ENCODE measurements at regions not wholly inside any gene's neighbourhood (a gene's known extent, or its start where the extent isn't known, plus 50 kb on each side); places are given as distances from the start of the nearest gene placed in this dataset.

DNA sequence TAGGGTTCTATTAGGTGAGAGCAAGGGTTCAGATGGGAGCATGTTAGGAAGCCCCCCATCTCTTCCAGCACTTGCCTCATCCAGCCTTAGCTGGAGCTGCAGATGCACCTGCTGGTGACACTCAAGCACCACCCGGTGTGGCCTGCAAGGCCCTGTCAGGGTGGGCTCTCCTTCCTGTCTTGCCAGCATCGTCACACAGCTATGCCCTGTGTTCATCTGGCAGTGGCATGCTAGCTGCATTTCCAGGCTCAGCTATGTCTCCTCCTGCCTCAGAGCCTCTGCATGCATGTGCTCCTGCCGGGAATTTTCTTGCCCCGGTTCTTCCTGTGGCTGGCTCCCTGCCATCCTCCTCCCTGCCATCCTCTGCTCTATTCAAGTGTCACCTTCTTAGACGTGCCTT is 129.7 kb upstream of the KLF6 start:
- CTCF ChIA-PET = no interaction called here
- Mint-ChIP-seq H3K27ac (no peak overlapping the region), H3K9me3 (peaks cover 9% of the 10 kb centered on the region), H3K4me1 (no peaks in the 10 kb centered on the region), H3K4me3 (no peak overlapping the region), H3K36me3 (no peaks in the 10 kb centered on the region), H3K27me3 (peaks cover 23% of the 10 kb centered on the region)
- DNase-seq = no peak

DNA sequence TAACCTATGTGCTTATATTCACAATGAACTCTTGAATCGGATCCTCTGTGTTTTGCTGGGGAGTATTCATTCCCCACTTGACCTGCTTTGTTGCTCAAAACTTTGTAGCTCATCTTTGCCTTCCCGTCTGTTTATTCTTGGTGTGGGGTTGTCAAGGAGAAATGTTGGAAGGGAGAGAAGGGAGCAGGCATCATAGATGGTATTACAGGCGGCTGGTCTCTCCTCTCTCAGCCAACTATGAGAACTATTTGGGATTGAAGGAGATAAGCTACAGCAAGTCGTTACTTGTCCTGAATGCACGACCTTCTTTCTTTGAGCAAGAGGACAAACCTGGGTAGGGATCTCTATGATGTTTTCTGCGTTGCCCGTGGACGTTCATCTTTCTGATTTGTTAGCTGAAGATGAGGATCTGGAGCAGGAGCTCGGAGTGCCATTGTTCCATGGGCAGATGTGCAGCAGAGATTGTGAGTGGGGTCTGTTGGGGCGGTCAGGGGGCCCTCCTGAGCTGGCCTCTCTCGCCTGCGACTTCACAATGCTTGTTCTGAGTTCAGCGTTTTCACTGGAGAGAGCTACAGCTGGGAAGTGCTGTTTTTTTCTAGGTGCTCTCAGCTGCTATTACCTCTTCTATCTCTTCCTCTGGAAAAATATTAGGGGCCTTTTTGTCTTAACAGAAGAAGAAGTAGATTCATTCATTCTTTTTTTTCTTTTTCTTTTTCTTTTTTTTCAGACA is 126.9 kb upstream of the KLF6 start:
- CTCF ChIA-PET = no interaction called here
- H3K4me1 Mint-ChIP-seq = no peaks in the 10 kb centered on the region
- no peaks in the 10 kb centered on the region for H3K9me3 Mint-ChIP-seq
- H3K27me3 Mint-ChIP-seq = peaks cover 23% of the 10 kb centered on the region
- no peak overlapping the region for H3K27ac Mint-ChIP-seq
- DNase-seq = no peak
- no peak overlapping the region for H3K4me3 Mint-ChIP-seq
- H3K36me3 Mint-ChIP-seq = no peaks in the 10 kb centered on the region

DNA sequence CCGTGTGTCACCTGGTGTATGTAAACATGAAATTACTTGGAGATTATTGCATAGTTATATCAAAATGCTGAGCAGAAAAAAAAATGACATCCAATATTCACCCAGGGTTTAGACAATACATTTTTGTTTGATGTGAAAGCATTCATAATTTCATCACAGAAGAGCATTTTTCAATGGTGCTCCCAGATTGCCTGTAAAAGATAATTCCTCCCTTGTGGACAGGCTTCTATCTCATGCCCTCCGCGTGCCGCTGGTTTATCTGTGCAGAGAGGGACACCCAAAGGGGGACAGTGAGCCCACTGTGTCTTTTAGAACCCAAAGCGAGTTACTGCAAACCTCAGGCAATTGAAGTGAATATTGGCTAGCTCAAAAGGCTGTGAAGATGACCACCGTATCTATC is 126.2 kb upstream of the KLF6 start:
- CTCF ChIA-PET = no interaction called here
- DNase-seq = no peak
- Mint-ChIP-seq H3K27ac (no peak overlapping the region), H3K9me3 (no peaks in the 10 kb centered on the region), H3K4me3 (no peak overlapping the region), H3K4me1 (no peaks in the 10 kb centered on the region), H3K36me3 (no peaks in the 10 kb centered on the region), H3K27me3 (peaks cover 23% of the 10 kb centered on the region)

DNA sequence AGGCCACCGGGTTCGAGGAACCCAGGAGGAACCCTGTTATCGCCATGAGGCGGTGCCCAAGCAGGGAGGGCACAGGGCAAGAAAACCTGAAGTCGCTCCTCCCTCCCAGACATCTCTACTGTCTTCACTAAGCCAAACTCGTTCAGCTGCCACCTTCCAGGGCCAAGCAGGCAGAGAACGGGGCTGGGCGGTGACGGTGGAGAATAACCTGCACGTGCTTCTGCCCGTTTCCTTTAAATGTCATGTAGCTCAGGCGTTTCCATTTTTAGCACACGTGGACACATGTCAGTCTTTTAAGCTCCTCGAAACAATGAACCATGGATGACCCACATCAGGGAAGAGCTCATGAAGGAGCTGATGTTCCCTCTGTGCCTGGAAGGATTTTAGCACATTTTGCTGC is 124.3 kb upstream of the KLF6 start:
- Mint-ChIP-seq H3K4me1 (no peaks in the 10 kb centered on the region), H3K9me3 (no peaks in the 10 kb centered on the region), H3K27me3 (peaks cover 18% of the 10 kb centered on the region), H3K4me3 (no peak overlapping the region), H3K36me3 (no peaks in the 10 kb centered on the region), H3K27ac (no peak overlapping the region)
- CTCF ChIA-PET = no interaction called here
- DNase-seq = no peak

DNA sequence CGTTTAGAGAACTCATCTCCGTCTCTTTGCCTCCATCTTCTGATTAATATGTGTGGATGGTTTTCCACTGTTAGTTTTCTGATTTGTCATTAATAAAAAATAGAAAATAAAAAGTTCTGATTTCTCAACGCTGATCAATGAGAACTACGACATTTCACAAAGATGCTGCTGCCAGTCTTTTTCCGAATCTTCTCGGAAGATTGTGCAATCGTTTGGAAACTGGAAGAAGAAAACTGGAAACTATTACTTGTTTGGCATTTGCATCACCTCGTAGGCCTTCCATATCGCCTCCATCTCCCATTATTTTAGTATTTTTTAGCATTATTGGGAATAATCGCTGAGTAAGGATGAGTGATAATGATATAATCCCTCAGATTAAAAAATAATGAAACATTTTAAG is 123.2 kb upstream of the KLF6 start:
- H3K9me3 Mint-ChIP-seq = no peaks in the 10 kb centered on the region
- no peak overlapping the region for H3K27ac Mint-ChIP-seq
- no peaks in the 10 kb centered on the region for H3K36me3 Mint-ChIP-seq

DNA sequence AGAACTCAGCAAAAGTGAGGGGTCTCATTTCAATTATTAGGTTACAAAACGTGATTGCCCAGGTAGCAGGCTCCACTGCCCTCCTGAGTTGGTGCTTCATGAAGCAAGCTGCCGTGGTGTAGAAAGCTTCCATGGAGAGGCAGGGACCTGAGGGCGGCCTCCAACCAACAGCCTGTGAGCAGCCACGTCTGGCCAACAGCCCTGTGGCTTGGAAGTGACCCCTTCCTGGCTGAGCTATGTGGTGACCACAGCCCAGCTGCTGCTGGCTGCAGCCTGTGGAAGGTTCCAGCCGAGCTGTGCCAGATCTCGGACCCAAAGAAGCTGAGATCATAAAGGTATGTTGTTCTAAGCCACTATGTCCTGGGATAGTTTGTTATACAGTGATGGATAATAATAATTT is 122.5 kb upstream of the KLF6 start:
- CTCF ChIA-PET = interaction anchor here (0.6 kb wide), 2 partner anchors 348 to 634 kb away, joined by 3 to 4 read pairs; no protein-coding TSS in a partner anchor
- Mint-ChIP-seq H3K27ac (no peak overlapping the region), H3K9me3 (no peaks in the 10 kb centered on the region), H3K4me1 (peaks cover 3% of the 10 kb centered on the region), H3K27me3 (peaks cover 14% of the 10 kb centered on the region), H3K36me3 (no peaks in the 10 kb centered on the region), H3K4me3 (no peak overlapping the region)
- no peak for DNase-seq

More for the DNA sequence above, 123.2 kb upstream of the KLF6 start:
- Mint-ChIP-seq H3K27me3 (peaks cover 14% of the 10 kb centered on the region), H3K4me3 (no peak overlapping the region), H3K4me1 (no peaks in the 10 kb centered on the region)
- CTCF ChIA-PET = no interaction called here
- DNase-seq = no peak

DNA sequence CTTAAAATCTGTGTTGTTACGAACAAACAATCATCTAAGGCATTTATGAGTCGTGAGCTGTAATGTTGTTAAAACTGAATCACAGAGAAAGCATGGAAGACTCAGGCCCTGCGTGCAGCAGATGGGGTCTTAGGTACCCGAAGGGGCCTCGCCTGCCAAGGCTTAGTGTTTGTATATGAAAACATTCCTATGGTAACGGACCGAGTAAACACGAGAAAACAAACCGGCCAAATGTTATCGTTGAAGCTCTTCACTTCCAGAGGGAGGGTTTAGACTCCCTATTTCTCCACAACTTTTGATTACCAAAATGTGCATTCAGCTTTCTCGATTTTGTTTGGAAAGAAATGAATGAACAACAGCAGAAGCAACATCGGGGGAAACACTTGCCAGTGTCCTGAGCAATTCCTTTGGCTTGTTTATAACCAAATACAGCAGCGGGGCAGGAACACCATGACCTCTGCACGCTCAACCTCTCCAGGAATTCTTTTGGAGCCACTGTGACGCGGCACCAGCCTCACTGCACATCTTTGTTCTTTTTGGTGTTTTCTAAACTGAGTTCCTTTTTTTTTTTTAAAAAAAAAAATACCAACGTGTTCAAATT is 121.6 kb upstream of the KLF6 start:
- Mint-ChIP-seq H3K4me3 (no peak overlapping the region), H3K36me3 (no peaks in the 10 kb centered on the region), H3K9me3 (no peaks in the 10 kb centered on the region), H3K27me3 (peaks cover 5% of the 10 kb centered on the region), H3K27ac (no peak overlapping the region), H3K4me1 (peaks cover 9% of the 10 kb centered on the region)
- CTCF ChIA-PET = interaction anchor here (0.6 to 0.8 kb wide), 3 partner anchors 16 to 635 kb away, joined by 3 to 4 read pairs (median 4); no protein-coding TSS in a partner anchor
- DNase-seq = no peak

DNA sequence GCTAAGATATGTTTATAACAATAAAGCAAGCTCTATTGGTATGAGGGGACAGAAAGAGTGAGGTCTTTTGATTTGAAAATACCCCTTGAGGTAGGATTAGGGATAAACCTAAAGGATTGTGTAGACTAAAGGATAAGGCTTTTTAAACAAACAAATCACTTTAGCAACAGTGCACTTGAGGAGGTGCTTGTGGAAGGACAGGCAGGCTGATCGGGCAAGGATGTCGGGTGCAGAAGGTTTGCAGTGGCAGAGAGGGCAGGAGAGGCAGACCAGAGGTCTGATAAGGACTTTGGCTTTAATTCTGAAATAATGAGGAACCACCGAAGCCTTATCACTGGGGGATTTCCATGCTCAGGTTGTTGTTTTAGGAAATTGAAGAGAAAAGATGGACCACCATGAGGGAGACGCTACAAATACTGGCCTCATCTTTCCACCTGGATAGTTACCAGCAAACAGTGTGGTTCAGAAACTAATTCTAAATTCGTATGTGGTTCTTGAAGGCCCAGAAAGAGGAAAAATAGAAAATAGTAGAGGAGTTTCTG is 119.5 kb upstream of the KLF6 start:
- DNase-seq = no peak
- no peak overlapping the region for H3K4me3 Mint-ChIP-seq
- no peak overlapping the region for H3K27ac Mint-ChIP-seq

DNA sequence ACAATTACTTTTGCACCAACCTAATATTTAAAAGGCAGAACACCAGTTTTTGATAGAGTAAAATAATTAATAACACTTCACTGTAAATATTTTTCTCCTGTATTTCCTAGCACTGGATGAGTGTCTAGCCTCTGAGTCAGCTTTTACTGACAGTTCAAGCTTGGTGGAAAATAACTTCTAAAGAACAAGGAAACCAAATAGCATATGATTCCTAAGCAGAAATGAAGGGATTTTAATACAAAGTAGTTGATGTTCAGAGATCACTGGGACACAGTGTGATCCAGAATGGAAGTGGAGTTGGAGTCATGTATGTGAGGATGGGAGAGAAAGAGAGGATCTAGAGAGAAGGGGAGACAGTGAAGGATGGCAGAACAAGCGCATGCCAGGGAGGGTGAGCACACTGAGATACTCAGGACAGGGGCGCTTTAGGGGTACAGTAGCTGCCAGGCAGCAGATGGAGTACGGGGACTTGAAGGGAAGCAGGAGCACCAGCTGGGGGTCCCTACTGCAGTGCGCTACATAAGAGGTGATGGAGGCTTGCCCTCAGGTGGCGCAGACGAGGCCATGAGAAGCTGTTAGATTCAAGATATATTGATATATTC is 117.9 kb upstream of the KLF6 start:
- CTCF ChIA-PET = interaction anchor here (1.6 kb wide), 1 partner anchor 9 kb away, joined by 3 read pairs; no protein-coding TSS in a partner anchor
- no peaks in the 10 kb centered on the region for H3K9me3 Mint-ChIP-seq
- H3K36me3 Mint-ChIP-seq = no peaks in the 10 kb centered on the region
- H3K4me3 Mint-ChIP-seq = no peak overlapping the region
- H3K4me1 Mint-ChIP-seq = peaks cover 13% of the 10 kb centered on the region
- no peak overlapping the region for H3K27ac Mint-ChIP-seq
- no peaks in the 10 kb centered on the region for H3K27me3 Mint-ChIP-seq
- DNase-seq = no peak

More for the DNA sequence above, 119.5 kb upstream of the KLF6 start:
- Mint-ChIP-seq H3K9me3 (no peaks in the 10 kb centered on the region), H3K27me3 (no peaks in the 10 kb centered on the region), H3K36me3 (no peaks in the 10 kb centered on the region), H3K4me1 (peaks cover 13% of the 10 kb centered on the region)
- CTCF ChIA-PET = no interaction called here

DNA sequence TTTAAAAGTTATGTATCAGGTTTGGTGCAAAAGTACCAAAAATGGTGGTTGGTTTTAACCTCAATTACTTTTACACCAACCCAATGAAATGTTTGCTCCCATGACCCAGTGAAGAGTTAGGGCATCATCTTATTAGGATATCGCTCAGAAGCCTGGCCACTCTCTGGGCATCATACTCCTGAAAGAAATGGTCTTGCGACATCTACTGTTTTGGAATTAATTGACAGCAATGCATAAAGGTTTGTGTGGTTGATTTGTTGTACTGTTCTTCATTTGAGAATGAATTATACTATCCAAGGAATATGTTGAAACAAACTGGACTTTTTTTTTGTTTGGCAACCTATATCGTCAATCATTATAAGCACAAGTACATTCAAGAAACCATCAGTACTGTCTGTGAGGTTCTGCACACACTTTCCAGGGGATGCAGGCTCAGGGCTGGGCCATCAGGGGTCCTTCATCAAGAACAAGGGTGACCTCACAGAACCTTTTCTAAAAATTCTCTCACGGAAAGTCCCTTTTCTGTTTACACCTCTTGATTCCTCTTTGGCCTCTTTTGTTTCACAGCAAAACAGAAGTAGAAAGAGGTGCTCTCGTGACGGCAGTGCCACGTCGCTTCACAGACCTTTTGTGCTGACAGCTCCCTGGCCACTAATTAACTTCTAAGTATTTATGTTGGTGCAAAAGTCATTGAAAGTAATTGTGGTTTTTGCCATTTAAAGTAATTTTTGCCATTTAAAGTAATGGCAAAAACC is 117.2 kb upstream of the KLF6 start:
- CTCF ChIA-PET = interaction anchor here (1.6 kb wide), 1 partner anchor 8 kb away, joined by 3 read pairs; no protein-coding TSS in a partner anchor
- H3K36me3 Mint-ChIP-seq = no peaks in the 10 kb centered on the region
- H3K4me3 Mint-ChIP-seq = no peak overlapping the region
- no peak for DNase-seq
- H3K27ac Mint-ChIP-seq = no peak overlapping the region
- H3K9me3 Mint-ChIP-seq = no peaks in the 10 kb centered on the region
- no peaks in the 10 kb centered on the region for H3K27me3 Mint-ChIP-seq
- H3K4me1 Mint-ChIP-seq = peaks cover 13% of the 10 kb centered on the region

DNA sequence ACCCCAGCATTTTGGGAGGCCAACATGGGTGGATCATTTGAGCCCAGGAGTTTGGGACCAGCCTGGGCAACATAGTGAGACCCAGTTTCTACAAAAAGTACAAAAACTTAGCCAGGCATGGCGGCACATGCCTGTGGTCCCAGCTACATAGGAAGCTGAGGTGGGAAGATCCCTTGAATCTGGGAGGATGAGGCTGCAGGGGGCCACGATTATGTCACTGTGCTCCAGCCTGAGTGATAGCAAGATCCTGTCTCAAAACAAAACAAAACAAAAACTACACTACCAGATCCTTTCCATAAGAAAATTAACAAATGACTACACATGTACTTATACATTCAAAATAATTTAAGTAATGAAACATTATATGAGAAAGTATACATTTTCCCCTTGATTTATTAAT is 116.4 kb upstream of the KLF6 start:
- no peaks in the 10 kb centered on the region for H3K27me3 Mint-ChIP-seq
- H3K4me3 Mint-ChIP-seq = no peak overlapping the region
- no peaks in the 10 kb centered on the region for H3K36me3 Mint-ChIP-seq
- DNase-seq = no peak
- no peaks in the 10 kb centered on the region for H3K9me3 Mint-ChIP-seq
- no peak overlapping the region for H3K27ac Mint-ChIP-seq
- peaks cover 13% of the 10 kb centered on the region for H3K4me1 Mint-ChIP-seq
- CTCF ChIA-PET = no interaction called here

DNA sequence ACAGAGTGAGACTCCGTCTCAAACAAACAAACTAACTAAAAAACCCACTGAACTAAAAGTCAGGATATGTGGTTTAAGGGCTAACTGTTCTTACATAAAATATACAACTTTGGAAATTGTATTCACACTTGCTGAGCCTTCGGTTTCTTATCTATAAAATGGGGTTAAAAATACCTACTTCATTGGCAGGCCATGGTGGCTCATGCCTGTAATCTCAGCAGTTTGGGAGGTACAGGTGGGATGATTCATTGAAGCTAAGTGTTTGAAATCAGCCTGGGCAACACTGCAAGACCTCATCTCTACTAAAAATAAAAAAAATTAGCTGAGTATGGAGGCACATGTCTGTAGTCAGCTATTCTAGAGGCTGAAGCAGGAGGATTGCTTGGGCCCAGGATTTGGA is 115.4 kb upstream of the KLF6 start:
- H3K27me3 Mint-ChIP-seq = no peaks in the 10 kb centered on the region
- H3K4me3 Mint-ChIP-seq = no peak overlapping the region
- CTCF ChIA-PET = no interaction called here
- no peaks in the 10 kb centered on the region for H3K9me3 Mint-ChIP-seq
- no peak overlapping the region for H3K27ac Mint-ChIP-seq
- no peak for DNase-seq
- peaks cover 13% of the 10 kb centered on the region for H3K4me1 Mint-ChIP-seq
- no peaks in the 10 kb centered on the region for H3K36me3 Mint-ChIP-seq

DNA sequence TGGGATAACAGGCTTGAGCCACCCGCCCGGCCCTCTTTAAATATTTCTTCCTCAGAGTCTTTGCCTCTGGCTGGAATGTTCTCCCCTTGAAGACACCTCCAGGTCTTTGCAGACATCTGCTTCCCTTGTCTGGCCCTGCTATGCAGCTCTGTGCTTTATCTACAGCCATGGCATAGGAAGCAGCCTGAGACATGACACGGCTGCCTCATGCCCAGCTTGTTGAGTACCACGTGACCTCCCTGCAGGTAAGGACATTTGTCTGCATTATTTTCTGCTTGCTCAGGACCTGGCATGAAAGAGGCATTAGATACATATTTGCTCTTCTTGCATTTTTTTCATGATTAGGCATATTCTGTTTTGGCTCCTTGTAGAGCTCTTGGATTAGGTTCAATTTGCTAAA is 113.8 kb upstream of the KLF6 start:
- Mint-ChIP-seq H3K36me3 (no peaks in the 10 kb centered on the region), H3K4me1 (peaks cover 17% of the 10 kb centered on the region), H3K9me3 (no peaks in the 10 kb centered on the region), H3K27me3 (peaks cover 3% of the 10 kb centered on the region), H3K4me3 (no peak overlapping the region), H3K27ac (no peak overlapping the region)
- CTCF ChIA-PET = no interaction called here
- DNase-seq = no peak

DNA sequence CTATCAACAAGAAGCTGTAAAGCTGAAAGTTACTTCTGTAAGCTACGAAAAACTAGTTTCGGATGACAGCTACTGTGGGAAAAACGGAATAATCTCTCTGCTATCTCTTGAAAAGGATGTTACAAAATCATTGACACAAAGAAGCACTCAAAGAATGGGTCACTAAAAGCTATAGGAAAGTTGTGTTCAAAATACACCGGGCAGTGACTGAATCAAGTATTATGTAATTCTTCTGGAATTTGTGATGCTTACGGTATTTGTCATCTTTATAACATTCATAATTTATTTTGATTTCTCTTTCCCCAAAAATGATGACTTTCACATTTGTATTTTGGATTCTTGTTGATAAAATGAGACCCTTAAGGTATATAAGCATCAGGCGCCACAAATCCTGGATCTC is 112.1 kb upstream of the KLF6 start:
- DNase-seq = no peak
- H3K36me3 Mint-ChIP-seq = no peaks in the 10 kb centered on the region
- CTCF ChIA-PET = no interaction called here
- H3K27me3 Mint-ChIP-seq = peaks cover 3% of the 10 kb centered on the region
- H3K27ac Mint-ChIP-seq = no peak overlapping the region
- H3K4me3 Mint-ChIP-seq = no peak overlapping the region
- peaks cover 24% of the 10 kb centered on the region for H3K4me1 Mint-ChIP-seq
- no peaks in the 10 kb centered on the region for H3K9me3 Mint-ChIP-seq
